Neural cell (in vitro differentiated cells): ENCODE measurements at regions not wholly inside any gene's neighbourhood (a gene's known extent, or its start where the extent isn't known, plus 50 kb on each side); places are given as distances from the start of the nearest gene placed in this dataset.

Source experiments
- H2AFZ ChIP-seq: fragments of 200-600, 300-800 bp; sonication (generic), shearing (Covaris generic); 2 replicates; pipeline ENCODE4 v1.6.0; 2014; ENCODE audit warnings: low read depth, mild to moderate bottlenecking, antibody characterized with exemption, low read length, moderate library complexity
- H3F3A ChIP-seq: fragments of 200-600 bp; shearing (Covaris generic); 2 replicates; pipeline ENCODE4 v1.6.1; 2016; ENCODE audit warnings: mild to moderate bottlenecking, moderate library complexity, mixed read lengths, antibody characterized with exemption, low read length; ENCODE audit not compliant: insufficient read depth, poor library complexity, severe bottlenecking
- H3K27ac ChIP-seq: fragments of 200-600, 300-800 bp; sonication (generic), shearing (Covaris generic); 2 replicates; pipeline ENCODE4 v1.5.1; 2014; ENCODE audit warnings: mild to moderate bottlenecking, low read length, moderate library complexity
- H3K27me3 ChIP-seq: fragments of 300-800, 200-600 bp; sonication (generic), shearing (Covaris generic); 2 replicates; pipeline ENCODE4 v1.6.0; 2014; ENCODE audit warnings: mild to moderate bottlenecking, low read depth, low read length, moderate library complexity; ENCODE audit not compliant: insufficient read depth
- H3K36me3 ChIP-seq: fragments of 300-800, 200-600 bp; sonication (generic), shearing (Covaris generic); 2 replicates; pipeline ENCODE4 v1.5.1; 2014; ENCODE audit warnings: mild to moderate bottlenecking, antibody characterized with exemption, low read length, moderate library complexity; ENCODE audit not compliant: insufficient read depth
- H3K4me2 ChIP-seq: fragments of 300-800, 200-600 bp; sonication (generic), shearing (Covaris generic); 2 replicates; pipeline ENCODE4 v1.6.0; 2014; ENCODE audit warnings: mild to moderate bottlenecking, low read length
- H3K4me3 ChIP-seq: fragments of 300-800, 200-600 bp; sonication (generic), shearing (Covaris generic); 2 replicates; pipeline ENCODE4 v1.5.1; 2014; ENCODE audit warnings: mild to moderate bottlenecking, low read length, moderate library complexity
- H3K79me2 ChIP-seq: fragments of 200-600 bp; shearing (Covaris generic); replicated peaks from 2 replicates; pipeline ENCODE4 v1.6.0; 2014; ENCODE audit warnings: mild to moderate bottlenecking, low read length, moderate library complexity; ENCODE audit not compliant: insufficient read depth
- H3K9ac ChIP-seq: fragments of 300-800, 200-600 bp; sonication (generic), shearing (Covaris generic); 2 replicates; pipeline ENCODE4 v1.6.1; 2016; ENCODE audit warnings: mild to moderate bottlenecking, low read length, mixed read lengths
- H3K9me2 ChIP-seq: fragments of 200-600 bp; shearing (Covaris generic); 2 replicates; pipeline ENCODE4 v1.6.1; 2016; ENCODE audit warnings: mild to moderate bottlenecking, low read length, mixed read lengths; ENCODE audit not compliant: insufficient read depth
- H3K9me3 ChIP-seq: fragments of 200-600, 300-800 bp; sonication (generic), shearing (Covaris generic); 2 replicates; pipeline ENCODE4 v1.6.1; 2016; ENCODE audit warnings: mild to moderate bottlenecking, mixed run types, low read length, moderate library complexity, mixed read lengths
- H4K20me1 ChIP-seq: fragments of 200-600 bp; shearing (Covaris generic); 2 replicates; pipeline ENCODE4 v1.6.1; 2016; ENCODE audit warnings: mild to moderate bottlenecking, mixed run types; ENCODE audit not compliant: insufficient read depth
- CTCF ChIP-seq: fragments of 450-650 bp; IDR thresholded peaks from 2 replicates; pipeline ENCODE4 v1.5.1; 2014; ENCODE audit warnings: antibody characterized with exemption, mild to moderate bottlenecking, moderate library complexity; ENCODE audit not compliant: poor library complexity, severe bottlenecking
- EP300 ChIP-seq: fragments of 450-650 bp; conservative IDR thresholded peaks from 2 replicates; pipeline ENCODE4 v1.6.1; 2014; ENCODE audit warnings: antibody characterized with exemption, mild to moderate bottlenecking, moderate library complexity; ENCODE audit not compliant: poor library complexity, severe bottlenecking
- EZH2 ChIP-seq: fragments of 200-600, 300-800 bp; shearing (Covaris generic), sonication (generic); IDR thresholded peaks from 2 replicates; pipeline ENCODE4 v1.6.1; 2014; ENCODE audit warnings: antibody characterized with exemption, low read length, borderline replicate concordance, mild to moderate bottlenecking; ENCODE audit not compliant: insufficient read depth, poor library complexity, severe bottlenecking
- MXI1 ChIP-seq: fragments of 450-650 bp; conservative IDR thresholded peaks from 2 replicates; pipeline ENCODE4 v1.6.1; 2014; ENCODE audit warnings: antibody characterized with exemption, mild to moderate bottlenecking; ENCODE audit not compliant: poor library complexity, severe bottlenecking
- POLR2AphosphoS5 ChIP-seq: IDR thresholded peaks from 2 replicates; pipeline ENCODE4 v1.6.1; 2012
- RAD21 ChIP-seq: fragments of 450-650 bp; conservative IDR thresholded peaks from 2 replicates; pipeline ENCODE4 v1.6.1; 2014; ENCODE audit warnings: antibody characterized with exemption, mild to moderate bottlenecking, moderate library complexity
- REST ChIP-seq: IDR thresholded peaks from 2 replicates; pipeline ENCODE4 v1.6.1; 2012; ENCODE audit warnings: borderline replicate concordance
- SMC3 ChIP-seq: fragments of 450-650 bp; conservative IDR thresholded peaks from 2 replicates; pipeline ENCODE4 v1.6.1; 2014; ENCODE audit warnings: antibody characterized with exemption, mild to moderate bottlenecking, moderate library complexity; ENCODE audit not compliant: poor library complexity
- TAF1 ChIP-seq: IDR thresholded peaks from 2 replicates; pipeline ENCODE4 v1.6.1; 2012; ENCODE audit warnings: low read depth

- no peaks in the 10 kb centered on the region for H3F3A ChIP-seq
- TF ChIP-seq CTCF (no peak), EP300 (no peak), RAD21 (no peak), POLR2AphosphoS5 (no peak), SMC3 (no peak), REST (no peak), TAF1 (no peak), MXI1 (no peak), EZH2 (no peak)
- no peaks in the 10 kb centered on the region for H3K9me2 ChIP-seq
Observed at GRCh38 chr7:124596881-124597280, 168.7 kb downstream of the GPR37 start.

GRCh38 chr7:124590814-124591213 lies 174.8 kb downstream of the GPR37 start:
- no peaks in the 10 kb centered on the region for H3K9me2 ChIP-seq
- no peaks in the 10 kb centered on the region for H3K36me3 ChIP-seq
- H3K27me3 ChIP-seq: no peaks in the 10 kb centered on the region
- H4K20me1 ChIP-seq: no peaks in the 10 kb centered on the region
- H2AFZ ChIP-seq: no peak overlapping the region
- H3K9me3 ChIP-seq: no peaks in the 10 kb centered on the region
- H3K9ac ChIP-seq: no peak overlapping the region
- no peak overlapping the region for H3K4me3 ChIP-seq
- no peak for TF ChIP-seq SMC3
- no peak for TF ChIP-seq RAD21
- TF ChIP-seq EZH2: no peak
- no peak for TF ChIP-seq EP300
- TF ChIP-seq TAF1: no peak
- TF ChIP-seq CTCF: no peak
- no peak for TF ChIP-seq MXI1
- no peak for TF ChIP-seq REST
- TF ChIP-seq POLR2AphosphoS5: no peak
- no peak overlapping the region for H3K4me2 ChIP-seq
- no peaks in the 10 kb centered on the region for H3K79me2 ChIP-seq
- no peaks in the 10 kb centered on the region for H3F3A ChIP-seq
- H3K27ac ChIP-seq: no peak overlapping the region

More at GRCh38 chr7:124596881-124597280, 168.7 kb downstream of the GPR37 start:
- H3K36me3 ChIP-seq: no peaks in the 10 kb centered on the region
- no peak overlapping the region for H3K4me3 ChIP-seq
- no peaks in the 10 kb centered on the region for H3K79me2 ChIP-seq
- no peaks in the 10 kb centered on the region for H4K20me1 ChIP-seq
- H3K4me2 ChIP-seq: no peak overlapping the region
- no peak overlapping the region for H2AFZ ChIP-seq
- no peak overlapping the region for H3K9ac ChIP-seq
- H3K27me3 ChIP-seq: no peaks in the 10 kb centered on the region
- H3K27ac ChIP-seq: no peak overlapping the region
- no peaks in the 10 kb centered on the region for H3K9me3 ChIP-seq
